Activated CD8-positive, alpha-beta T cell treated with anti-CD3 and anti-CD28 coated beads for 36 hours (primary cell): ENCODE measurements at regions not wholly inside any gene's neighbourhood (a gene's known extent, or its start where the extent isn't known, plus 50 kb on each side); places are given as distances from the start of the nearest gene placed in this dataset.

Experiments
- ATAC-seq: fragments of 200-7000 bp; cut with Tn5 transposase; one replicate; pipeline ENCODE4 v1.10.0; 2021; ENCODE audit warnings: mild to moderate bottlenecking, moderate library complexity
- CTCF ChIA-PET: fragments of 350-600 bp; sonication (Branson Sonifier 250); formaldehyde crosslinking; loops from one replicate; lab custom pipeline; 2021; ENCODE audit warnings: antibody characterized with exemption; lab: Charles Lee
- POLR2A ChIA-PET: fragments of 350-600 bp; sonication (Branson Sonifier 250); formaldehyde crosslinking; loops from one replicate; lab custom pipeline; 2021; ENCODE audit warnings: antibody characterized with exemption; lab: Charles Lee
- DNase-seq: peaks from one replicate; pipeline ENCODE4 v3.0.0-alpha.2; 2020
- H3K27ac Mint-ChIP-seq: one replicate; pipeline ENCODE4 v1.8.0; 2021; ENCODE audit warnings: mild to moderate bottlenecking, mixed read lengths
- H3K27me3 Mint-ChIP-seq: one replicate; pipeline ENCODE4 v1.8.0; 2021; ENCODE audit warnings: mixed read lengths
- H3K36me3 Mint-ChIP-seq: one replicate; pipeline ENCODE4 v1.8.0; 2021; ENCODE audit warnings: low read depth, mixed read lengths
- H3K4me1 Mint-ChIP-seq: one replicate; pipeline ENCODE4 v1.8.0; 2021; ENCODE audit warnings: low read depth, mixed read lengths
- H3K4me3 Mint-ChIP-seq: one replicate; pipeline ENCODE4 v1.8.0; 2021; ENCODE audit warnings: mild to moderate bottlenecking, moderate library complexity, mixed read lengths
- H3K9me3 Mint-ChIP-seq: one replicate; pipeline ENCODE4 v1.8.0; 2021; ENCODE audit warnings: mixed read lengths
- CTCF ChIP-seq: fragments of 200-600 bp; IDR thresholded peaks from one replicate; pipeline ENCODE4 v1.8.0; 2022; ENCODE audit warnings: antibody characterized with exemption, mild to moderate bottlenecking
- intact Hi-C: fragments of 100-400 bp; cut with micrococcal nuclease; formaldehyde crosslinking; loops from one replicate; pipeline ENCODE4 v1.10.0; 2022

- no peak for TF ChIP-seq CTCF
- Mint-ChIP-seq H3K4me3 (no peak overlapping the region), H3K27me3 (peaks cover 14% of the 10 kb centered on the region), H3K4me1 (no peaks in the 10 kb centered on the region), H3K9me3 (peaks cover 14% of the 10 kb centered on the region), H3K27ac (no peak overlapping the region), H3K36me3 (no peaks in the 10 kb centered on the region)
- DNase-seq: no peak
- ATAC-seq: no peak
- intact Hi-C loops: no loop called here
- ChIA-PET CTCF (no interaction called here), POLR2A (interaction anchor here (0.6 to 1.0 kb wide), 2 partner anchors 66 to 1045 kb away, joined by 3 read pairs; no protein-coding TSS in a partner anchor)
These were observed 68.0 kb upstream of the CIBAR2 start for GRCh38 chr16:85180047-85180826.

- Mint-ChIP-seq H3K36me3 (no peaks in the 10 kb centered on the region), H3K27ac (no peak overlapping the region), H3K4me3 (no peak overlapping the region), H3K4me1 (no peaks in the 10 kb centered on the region), H3K27me3 (peaks cover 13% of the 10 kb centered on the region), H3K9me3 (peaks cover 14% of the 10 kb centered on the region)
- DNase-seq: no peak
- no peak for TF ChIP-seq CTCF
- ChIA-PET CTCF (no interaction called here), POLR2A (interaction anchor here (0.6 kb wide), 1 partner anchor 1046 kb away, joined by 3 read pairs; no protein-coding TSS in a partner anchor)
- intact Hi-C loops: no loop called here
- ATAC-seq: no peak
These were observed 68.8 kb upstream of the CIBAR2 start for GRCh38 chr16:85180827-85181738.

GRCh38 chr16:85181739-85182129 is 69.5 kb upstream of the CIBAR2 start:
- peaks cover 8% of the 10 kb centered on the region for H3K27me3 Mint-ChIP-seq
- no peak for TF ChIP-seq CTCF
- intact Hi-C loops: no loop called here
- no peak for ATAC-seq
- no peak overlapping the region for H3K4me3 Mint-ChIP-seq
- no peak overlapping the region for H3K27ac Mint-ChIP-seq
- ChIA-PET POLR2A (no interaction called here), CTCF (no interaction called here)
- H3K36me3 Mint-ChIP-seq: no peaks in the 10 kb centered on the region
- no peaks in the 10 kb centered on the region for H3K4me1 Mint-ChIP-seq
- peaks cover 14% of the 10 kb centered on the region for H3K9me3 Mint-ChIP-seq
- no peak for DNase-seq

GRCh38 chr16:85182286-85182685 is 70.0 kb upstream of the CIBAR2 start:
- ChIA-PET POLR2A (no interaction called here), CTCF (no interaction called here)
- H3K27me3 Mint-ChIP-seq: peaks cover 5% of the 10 kb centered on the region
- H3K4me1 Mint-ChIP-seq: no peaks in the 10 kb centered on the region
- no peaks in the 10 kb centered on the region for H3K36me3 Mint-ChIP-seq
- intact Hi-C loops: no loop called here
- peaks cover 14% of the 10 kb centered on the region for H3K9me3 Mint-ChIP-seq
- H3K4me3 Mint-ChIP-seq: no peak overlapping the region
- DNase-seq: no peak
- no peak for ATAC-seq
- no peak overlapping the region for H3K27ac Mint-ChIP-seq
- no peak for TF ChIP-seq CTCF

GRCh38 chr16:85182774-85183173 is 70.5 kb upstream of the CIBAR2 start:
- H3K27me3 Mint-ChIP-seq: peaks cover 4% of the 10 kb centered on the region
- DNase-seq (no peak), ATAC-seq (no peak)
- POLR2A ChIA-PET: no interaction called here
- H3K36me3 Mint-ChIP-seq: no peaks in the 10 kb centered on the region
- no peak overlapping the region for H3K4me3 Mint-ChIP-seq
- H3K27ac Mint-ChIP-seq: no peak overlapping the region
- CTCF ChIA-PET: no interaction called here
- intact Hi-C loops: no loop called here
- no peak for TF ChIP-seq CTCF
- H3K9me3 Mint-ChIP-seq: peaks cover 14% of the 10 kb centered on the region
- no peaks in the 10 kb centered on the region for H3K4me1 Mint-ChIP-seq
